Gastroesophageal sphincter (tissue), 4 donors: ENCODE measurements at regions not wholly inside any gene's neighbourhood (a gene's known extent, or its start where the extent isn't known, plus 50 kb on each side); places are given as distances from the start of the nearest gene placed in this dataset.

Experiments
- ATAC-seq: fragments of 150-250 bp; one replicate; pipeline ENCODE4 v1.9.1; 2016; ENCODE audit warnings: mild to moderate bottlenecking, moderate library complexity
- H3K27ac ChIP-seq, 4 donors: fragments of 200-600 bp; sonication (generic) in 3 of 4; 1 replicate in 3 of 4; 2 replicates in 1 of 4; pipeline ENCODE4 v1.5.1; 2016 to 2019
- H3K27me3 ChIP-seq: fragments of 200-600 bp; sonication (generic); one replicate; pipeline ENCODE4 v1.5.1; 2019
- H3K36me3 ChIP-seq, 2 donors: fragments of 200-600 bp; sonication (generic); one replicate each; pipeline ENCODE4 v1.5.1; 2019; ENCODE audit warnings: control low read depth in 1 of 2
- H3K4me1 ChIP-seq, 3 donors: fragments of 200-600 bp; sonication (generic); 1 replicate in 2 of 3; 2 replicates in 1 of 3; pipeline ENCODE4 v1.5.1; 2016 to 2019; ENCODE audit warnings: control low read depth in 2 of 3
- H3K4me3 ChIP-seq, 2 donors: fragments of 200-600 bp; sonication (generic); one replicate each; pipeline ENCODE4 v1.5.1; 2019; ENCODE audit warnings: mild to moderate bottlenecking in 1 of 2, moderate library complexity in 1 of 2
- H3K9me3 ChIP-seq, 3 donors: fragments of 200-600 bp; sonication (generic); one replicate each; pipeline ENCODE4 v1.5.1; 2017 to 2019; ENCODE audit warnings: control low read depth in 2 of 3
- EP300 ChIP-seq: sonication (generic); formaldehyde crosslinking; IDR thresholded peaks from one replicate; pipeline ENCODE4 v1.6.1; 2017; ENCODE audit warnings: antibody characterized with exemption, mild to moderate bottlenecking
- POLR2A ChIP-seq, 2 donors: fragments of 450-650 bp; IDR thresholded peaks; one replicate each; pipeline ENCODE4 v1.6.1; 2017; ENCODE audit warnings: antibody characterized with exemption in 2 of 2, mild to moderate bottlenecking in 2 of 2, moderate library complexity in 1 of 2
- POLR2AphosphoS5 ChIP-seq: sonication (generic); formaldehyde crosslinking; IDR thresholded peaks from one replicate; pipeline ENCODE4 v1.6.1; 2017; ENCODE audit warnings: antibody characterized with exemption
- WGBS, 2 donors: methylation state at CpG; one replicate each; pipeline ENCODE4 v1.1.5; 2018; ENCODE audit warnings: low coverage in 1 of 2; 5-methylcytosine and 5-hydroxymethylcytosine counted together
- TF ChIP-seq, protein P1 (sequence below), 4 experiments: fragments of 200-600 bp in 2 of 4; fragments of 450-650 bp in 2 of 4; sonication (generic) in 1 of 4; IDR thresholded peaks; one replicate each; pipeline ENCODE4 v1.5.1; 2017 to 2019; ENCODE audit warnings: antibody characterized with exemption in 4 of 4, mild to moderate bottlenecking in 2 of 4, moderate library complexity in 2 of 4

DNA sequence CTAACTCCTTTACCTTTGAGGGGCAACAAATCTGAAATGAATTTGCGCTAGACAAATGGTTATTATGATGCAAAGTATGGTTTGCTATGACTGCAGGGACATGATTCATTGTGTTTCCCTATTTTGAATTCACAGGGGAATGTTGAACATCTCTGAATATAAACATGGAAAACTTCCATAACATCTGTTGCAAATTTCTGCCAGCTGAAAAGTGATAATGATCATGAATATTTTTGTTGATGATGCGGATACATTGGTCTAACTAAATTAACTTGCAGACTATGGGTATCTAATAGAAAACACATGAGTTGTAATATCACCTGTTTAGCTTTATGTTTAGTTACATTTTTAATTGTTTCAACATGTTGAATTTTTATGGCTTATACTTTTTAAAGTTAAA lies 1325.5 kb downstream of the REEP3 start:
- no peaks in the 10 kb centered on the region for H3K36me3 ChIP-seq
- WGBS, 2 donors: 56 to 60% methylated on average over 2 of the region's 2 CpGs
- ATAC-seq: no peak

DNA sequence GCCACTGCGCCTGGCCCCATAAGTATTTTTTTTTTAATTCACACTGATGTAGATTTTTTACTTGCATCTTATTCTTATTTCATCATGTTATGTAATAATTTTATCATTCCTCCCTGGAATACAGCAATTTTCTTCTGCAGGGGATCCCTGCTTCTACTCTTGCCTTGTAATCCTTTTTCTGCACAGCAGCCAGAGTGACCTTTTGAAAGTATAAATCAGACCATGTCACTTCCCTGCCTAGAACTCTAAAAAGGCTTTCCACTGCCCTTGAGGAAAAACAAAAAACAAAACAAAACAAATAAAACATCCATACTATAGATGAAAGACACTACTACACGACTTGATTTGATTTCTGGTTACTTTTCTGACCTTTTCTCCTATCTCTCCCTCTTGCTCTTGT lies 1334.7 kb downstream of the REEP3 start:
- WGBS, 2 donors: 50 to 70% methylated on average over 2 of the region's 2 CpGs
- Histone ChIP-seq H3K27ac (no peak overlapping the region), H3K9me3 (no peaks in the 10 kb centered on the region), H3K4me3 (no peak overlapping the region), H3K27me3 (no peaks in the 10 kb centered on the region), H3K4me1 (no peaks in the 10 kb centered on the region), H3K36me3 (no peaks in the 10 kb centered on the region)
- TF ChIP-seq POLR2AphosphoS5 (no peak), POLR2A (IDR thresholded peaks at IDR 0.05) (no peak), EP300 (no peak)
- TF ChIP-seq, protein P1, sequence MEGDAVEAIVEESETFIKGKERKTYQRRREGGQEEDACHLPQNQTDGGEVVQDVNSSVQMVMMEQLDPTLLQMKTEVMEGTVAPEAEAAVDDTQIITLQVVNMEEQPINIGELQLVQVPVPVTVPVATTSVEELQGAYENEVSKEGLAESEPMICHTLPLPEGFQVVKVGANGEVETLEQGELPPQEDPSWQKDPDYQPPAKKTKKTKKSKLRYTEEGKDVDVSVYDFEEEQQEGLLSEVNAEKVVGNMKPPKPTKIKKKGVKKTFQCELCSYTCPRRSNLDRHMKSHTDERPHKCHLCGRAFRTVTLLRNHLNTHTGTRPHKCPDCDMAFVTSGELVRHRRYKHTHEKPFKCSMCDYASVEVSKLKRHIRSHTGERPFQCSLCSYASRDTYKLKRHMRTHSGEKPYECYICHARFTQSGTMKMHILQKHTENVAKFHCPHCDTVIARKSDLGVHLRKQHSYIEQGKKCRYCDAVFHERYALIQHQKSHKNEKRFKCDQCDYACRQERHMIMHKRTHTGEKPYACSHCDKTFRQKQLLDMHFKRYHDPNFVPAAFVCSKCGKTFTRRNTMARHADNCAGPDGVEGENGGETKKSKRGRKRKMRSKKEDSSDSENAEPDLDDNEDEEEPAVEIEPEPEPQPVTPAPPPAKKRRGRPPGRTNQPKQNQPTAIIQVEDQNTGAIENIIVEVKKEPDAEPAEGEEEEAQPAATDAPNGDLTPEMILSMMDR (IDR thresholded peaks at IDR 0.05): no peak
- no peak for ATAC-seq

More for the DNA sequence above, 1325.5 kb downstream of the REEP3 start:
- TF ChIP-seq POLR2AphosphoS5 (no peak), EP300 (no peak), POLR2A (IDR thresholded peaks at IDR 0.05) (no peak)
- TF ChIP-seq, protein P1 (IDR thresholded peaks at IDR 0.05): no peak
- Histone ChIP-seq H3K4me3 (no peak overlapping the region), H3K27me3 (no peaks in the 10 kb centered on the region), H3K4me1 (no peaks in the 10 kb centered on the region), H3K9me3 (no peaks in the 10 kb centered on the region), H3K27ac (no peak overlapping the region)

DNA sequence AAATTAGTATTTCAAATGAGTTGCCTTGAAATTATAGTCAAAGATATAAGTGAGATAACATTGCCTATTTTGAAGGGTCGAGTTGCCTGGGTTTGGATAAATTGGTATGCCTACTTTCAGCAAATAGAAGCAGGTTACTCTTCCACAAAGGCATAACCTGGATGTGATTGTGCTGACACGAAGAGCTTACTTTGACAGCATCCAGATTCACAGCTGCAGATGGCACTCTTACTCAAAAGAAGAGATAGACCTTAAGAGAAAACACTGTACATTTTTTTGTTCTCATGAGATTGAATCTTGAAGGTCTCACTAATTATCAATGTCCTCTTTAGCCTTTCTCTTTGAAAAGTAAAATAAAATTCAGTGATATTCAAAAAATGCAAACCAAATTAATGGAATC lies 1338.7 kb downstream of the REEP3 start:
- WGBS, 2 donors: 66 to 68% methylated on average over 2 of the region's 2 CpGs
- ATAC-seq: no peak
- no peaks in the 10 kb centered on the region for H3K4me1 ChIP-seq
- H3K27ac ChIP-seq: no peak overlapping the region
- H3K36me3 ChIP-seq: no peaks in the 10 kb centered on the region
- H3K27me3 ChIP-seq: no peaks in the 10 kb centered on the region
- H3K4me3 ChIP-seq: no peak overlapping the region
- no peak for TF ChIP-seq POLR2A (IDR thresholded peaks at IDR 0.05)
- no peak for TF ChIP-seq POLR2AphosphoS5
- H3K9me3 ChIP-seq: no peaks in the 10 kb centered on the region

DNA sequence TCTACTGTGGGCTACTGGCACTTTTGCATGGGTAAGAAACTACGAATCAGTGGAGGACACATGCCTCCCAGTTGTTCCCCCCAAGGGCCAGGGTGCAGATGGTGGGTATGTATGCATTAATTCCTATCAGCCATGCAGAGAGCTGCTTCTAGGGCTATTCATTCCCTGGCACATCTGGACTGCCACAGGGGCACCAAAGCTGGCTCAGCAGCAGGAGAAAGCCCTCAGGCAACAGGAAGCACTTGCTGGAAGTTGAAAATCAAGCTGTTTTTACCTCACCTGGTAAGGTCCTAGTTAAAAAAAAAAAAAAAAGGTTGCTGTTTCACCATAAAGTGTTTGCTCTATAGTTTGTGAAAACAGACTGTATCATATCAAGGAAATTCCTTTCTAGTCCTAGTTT lies 1342.6 kb downstream of the REEP3 start:
- Histone ChIP-seq H3K27me3 (no peaks in the 10 kb centered on the region), H3K4me1 (no peaks in the 10 kb centered on the region), H3K36me3 (no peaks in the 10 kb centered on the region), H3K27ac (no peak overlapping the region), H3K4me3 (no peak overlapping the region), H3K9me3 (no peaks in the 10 kb centered on the region)
- WGBS, 2 donors: 90% methylated on average over 1 of the region's 1 CpG; no CpG with 5 or more reads in 1 of the 2 donors
- no peak for ATAC-seq
- TF ChIP-seq POLR2AphosphoS5 (no peak), POLR2A (IDR thresholded peaks at IDR 0.05) (no peak), EP300 (no peak)
- TF ChIP-seq, protein P1 (IDR thresholded peaks at IDR 0.05): no peak

DNA sequence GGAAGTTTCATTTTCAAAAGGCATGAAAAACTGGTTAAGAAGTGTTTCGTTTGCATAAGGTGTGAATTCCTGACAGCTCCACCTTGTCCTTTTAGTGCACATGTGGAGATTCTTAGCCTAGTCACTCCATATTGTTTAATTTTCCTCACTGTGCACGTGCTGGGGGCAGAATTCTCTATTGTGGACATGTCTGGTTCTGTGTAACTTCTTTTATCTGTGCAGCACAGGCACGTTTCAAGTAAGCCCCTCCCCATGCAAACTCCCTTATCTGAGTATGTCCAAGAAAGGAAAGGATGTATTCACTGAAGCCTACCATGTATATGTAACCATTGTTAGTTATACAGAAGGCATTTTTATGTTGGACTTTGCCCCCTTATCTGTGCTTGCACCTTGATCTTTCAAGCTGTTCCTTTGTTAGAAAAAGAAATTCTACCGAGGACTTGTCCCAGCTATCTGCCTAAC lies 1346.3 kb downstream of the REEP3 start:
- ATAC-seq: no peak
- H3K27me3 ChIP-seq: no peaks in the 10 kb centered on the region
- no peaks in the 10 kb centered on the region for H3K4me1 ChIP-seq
- H3K27ac ChIP-seq: no peak overlapping the region
- TF ChIP-seq EP300 (no peak), POLR2A (IDR thresholded peaks at IDR 0.05) (no peak), POLR2AphosphoS5 (no peak)
- TF ChIP-seq, protein P1 (IDR thresholded peaks at IDR 0.05): no peak
- no peaks in the 10 kb centered on the region for H3K36me3 ChIP-seq
- no peaks in the 10 kb centered on the region for H3K9me3 ChIP-seq
- WGBS, 2 donors: 31 to 58% methylated on average over 2 to 3 of the region's 4 CpGs
- H3K4me3 ChIP-seq: no peak overlapping the region
